Activated T-helper 1 cell treated with anti-CD3 and anti-CD28 coated beads, Interleukin-12 subunit alpha, Interleukin-12 subunit beta, Interleukin-2, Interleukin-4 antibody, amounts not matched to agents 30 ng/mL and 10 ng/mL and 1 ng/mL, durations not matched to agents 14 hours and 24 hours and 36 hours (primary cell): ENCODE measurements at regions not wholly inside any gene's neighbourhood (a gene's known extent, or its start where the extent isn't known, plus 50 kb on each side); places are given as distances from the start of the nearest gene placed in this dataset.

Experiments used
- DNase-seq: peaks from one replicate; pipeline ENCODE4 v3.0.0; 2021; ENCODE audit warnings: low spot score
- H3K27ac Mint-ChIP-seq: one replicate; pipeline ENCODE4 v1.8.0; 2021; ENCODE audit warnings: mild to moderate bottlenecking, mixed read lengths
- H3K27me3 Mint-ChIP-seq: one replicate; pipeline ENCODE4 v1.8.0; 2022; ENCODE audit warnings: mild to moderate bottlenecking, moderate library complexity, mixed read lengths; ENCODE audit not compliant: insufficient read depth
- H3K36me3 Mint-ChIP-seq: one replicate; pipeline ENCODE4 v1.8.0; 2021; ENCODE audit warnings: low read depth, mixed read lengths
- H3K4me1 Mint-ChIP-seq: one replicate; pipeline ENCODE4 v1.8.0; 2021; ENCODE audit warnings: low read depth, mixed read lengths
- H3K4me3 Mint-ChIP-seq: one replicate; pipeline ENCODE4 v1.8.0; 2021; ENCODE audit warnings: mild to moderate bottlenecking, moderate library complexity, mixed read lengths
- H3K9me3 Mint-ChIP-seq: one replicate; pipeline ENCODE4 v1.8.0; 2021; ENCODE audit warnings: mixed read lengths
- intact Hi-C: fragments of 100-400 bp; cut with micrococcal nuclease; formaldehyde crosslinking; loops from one replicate; pipeline ENCODE4 v1.15.1; 2024

- Mint-ChIP-seq H3K36me3 (no peaks in the 10 kb centered on the region), H3K9me3 (no peaks in the 10 kb centered on the region), H3K4me1 (no peaks in the 10 kb centered on the region), H3K27me3 (peaks cover 2% of the 10 kb centered on the region), H3K27ac (no peak overlapping the region), H3K4me3 (no peak overlapping the region)
- intact Hi-C loops, result no loop called here
- no peak for DNase-seq
Observed at GRCh38 chr2:204289066-204289465, 256.2 kb upstream of the PARD3B start.

- Mint-ChIP-seq H3K9me3 (no peaks in the 10 kb centered on the region), H3K27me3 (peaks cover 6% of the 10 kb centered on the region), H3K4me3 (no peak overlapping the region), H3K27ac (no peak overlapping the region), H3K4me1 (no peaks in the 10 kb centered on the region), H3K36me3 (no peaks in the 10 kb centered on the region)
- intact Hi-C loops, result no loop called here
- DNase-seq, result no peak
Observed at GRCh38 chr2:204292439-204292838, 252.8 kb upstream of the PARD3B start.

DNA sequence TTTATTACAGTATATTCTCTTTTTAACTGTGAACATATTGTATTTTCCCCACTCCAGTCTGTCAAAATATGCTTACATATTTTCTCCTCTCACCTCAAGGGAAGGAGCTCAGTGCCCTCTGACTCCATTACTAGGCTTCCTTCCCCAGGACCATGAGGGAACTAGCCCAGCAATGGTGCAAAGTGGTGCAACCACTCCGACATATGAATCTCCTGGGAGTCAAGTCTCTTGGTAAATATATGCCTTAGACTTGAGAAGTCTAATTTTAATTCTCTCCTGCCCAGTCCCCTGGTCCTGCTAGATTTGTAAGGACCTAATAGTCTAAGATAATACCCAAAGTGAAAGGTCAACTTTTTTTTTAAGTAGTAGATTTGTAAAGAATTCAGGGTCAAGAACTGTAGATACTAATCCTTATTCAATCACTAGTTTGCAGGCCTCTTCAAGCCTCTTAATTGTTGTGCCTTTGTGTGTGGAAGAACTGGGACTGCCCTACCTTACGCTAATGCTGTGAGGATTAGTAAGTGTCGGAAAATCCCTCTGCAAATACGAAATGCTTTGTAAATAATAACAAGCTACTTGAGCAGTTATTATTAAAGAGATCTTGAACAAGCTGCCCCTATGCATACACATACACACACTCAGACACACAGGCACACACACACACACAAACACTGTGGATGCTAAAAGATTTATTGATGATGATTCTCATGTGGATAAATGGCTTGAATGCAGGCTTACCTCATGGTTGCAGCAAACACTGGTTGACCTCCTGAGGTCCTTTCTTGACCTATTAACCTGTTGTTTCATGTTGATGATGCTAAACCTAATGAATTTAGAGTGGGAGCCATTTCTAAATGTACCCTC, 251.2 kb upstream of the PARD3B start:
- Mint-ChIP-seq H3K36me3 (no peaks in the 10 kb centered on the region), H3K9me3 (no peaks in the 10 kb centered on the region), H3K27ac (no peak overlapping the region), H3K4me1 (no peaks in the 10 kb centered on the region), H3K4me3 (no peak overlapping the region), H3K27me3 (peaks cover 6% of the 10 kb centered on the region)
- DNase-seq, result no peak
- intact Hi-C loops, result no loop called here

GRCh38 chr2:204298404-204298803, 246.9 kb upstream of the PARD3B start:
- Mint-ChIP-seq H3K36me3 (no peaks in the 10 kb centered on the region), H3K4me3 (no peak overlapping the region), H3K27me3 (peaks cover 8% of the 10 kb centered on the region), H3K4me1 (no peaks in the 10 kb centered on the region), H3K9me3 (no peaks in the 10 kb centered on the region), H3K27ac (no peak overlapping the region)
- intact Hi-C loops, result no loop called here
- no peak for DNase-seq

GRCh38 chr2:204299766-204300165, 245.5 kb upstream of the PARD3B start:
- H3K9me3 Mint-ChIP-seq, result no peaks in the 10 kb centered on the region
- H3K27ac Mint-ChIP-seq, result no peak overlapping the region
- no peak overlapping the region for H3K4me3 Mint-ChIP-seq
- intact Hi-C loops, result no loop called here
- DNase-seq, result no peak
- H3K4me1 Mint-ChIP-seq, result no peaks in the 10 kb centered on the region
- H3K36me3 Mint-ChIP-seq, result no peaks in the 10 kb centered on the region
- peaks cover 7% of the 10 kb centered on the region for H3K27me3 Mint-ChIP-seq

DNA sequence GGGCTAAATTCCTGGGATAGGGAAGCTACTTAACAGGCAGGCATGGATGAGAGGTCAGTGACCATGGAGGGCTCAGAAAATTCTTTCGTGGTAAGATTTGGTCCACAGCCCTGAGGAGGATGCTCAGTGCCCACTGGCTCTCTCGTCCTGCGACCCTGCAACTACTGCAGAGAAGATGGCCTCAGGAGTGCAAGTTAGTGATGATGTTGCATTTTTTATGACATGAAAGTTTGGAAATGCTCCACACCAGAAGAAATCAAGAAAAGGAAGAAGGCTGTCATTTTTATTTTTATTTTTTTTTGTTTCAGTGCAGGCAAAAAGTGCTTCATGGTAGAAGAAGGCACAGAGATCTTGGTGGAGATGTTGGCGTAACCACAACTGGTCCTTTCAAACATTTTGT, 238.6 kb upstream of the PARD3B start:
- Mint-ChIP-seq H3K36me3 (no peaks in the 10 kb centered on the region), H3K9me3 (no peaks in the 10 kb centered on the region), H3K4me1 (no peaks in the 10 kb centered on the region), H3K27ac (no peak overlapping the region), H3K4me3 (no peak overlapping the region), H3K27me3 (peaks cover 25% of the 10 kb centered on the region)
- no peak for DNase-seq
- intact Hi-C loops, result no loop called here

GRCh38 chr2:204312105-204312504, 233.2 kb upstream of the PARD3B start:
- Mint-ChIP-seq H3K9me3 (no peaks in the 10 kb centered on the region), H3K36me3 (no peaks in the 10 kb centered on the region), H3K4me3 (no peak overlapping the region), H3K27me3 (peaks cover 23% of the 10 kb centered on the region), H3K4me1 (peaks cover 7% of the 10 kb centered on the region), H3K27ac (no peak overlapping the region)
- intact Hi-C loops, result no loop called here
- DNase-seq, result no peak

- Mint-ChIP-seq H3K4me3 (no peak overlapping the region), H3K36me3 (no peaks in the 10 kb centered on the region), H3K27ac (no peak overlapping the region), H3K4me1 (peaks cover 7% of the 10 kb centered on the region), H3K9me3 (no peaks in the 10 kb centered on the region), H3K27me3 (peaks cover 24% of the 10 kb centered on the region)
- DNase-seq, result no peak
- intact Hi-C loops, result no loop called here
Observed at GRCh38 chr2:204313256-204313655, 232.0 kb upstream of the PARD3B start.

- no peaks in the 10 kb centered on the region for H3K9me3 Mint-ChIP-seq
- intact Hi-C loops, result no loop called here
- H3K4me3 Mint-ChIP-seq, result no peak overlapping the region
- H3K27me3 Mint-ChIP-seq, result peaks cover 21% of the 10 kb centered on the region
- H3K36me3 Mint-ChIP-seq, result no peaks in the 10 kb centered on the region
- peaks cover 7% of the 10 kb centered on the region for H3K4me1 Mint-ChIP-seq
- DNase-seq, result no peak
- H3K27ac Mint-ChIP-seq, result no peak overlapping the region
Observed at GRCh38 chr2:204315236-204315662, 230.0 kb upstream of the PARD3B start.

GRCh38 chr2:204317640-204318039, 227.6 kb upstream of the PARD3B start:
- Mint-ChIP-seq H3K27me3 (peaks cover 22% of the 10 kb centered on the region), H3K27ac (no peak overlapping the region), H3K9me3 (no peaks in the 10 kb centered on the region), H3K4me1 (peaks cover 12% of the 10 kb centered on the region), H3K4me3 (no peak overlapping the region), H3K36me3 (no peaks in the 10 kb centered on the region)
- DNase-seq, result no peak
- intact Hi-C loops, result no loop called here

- no peak for DNase-seq
- peaks cover 27% of the 10 kb centered on the region for H3K27me3 Mint-ChIP-seq
- no peak overlapping the region for H3K27ac Mint-ChIP-seq
- H3K9me3 Mint-ChIP-seq, result no peaks in the 10 kb centered on the region
- no peaks in the 10 kb centered on the region for H3K36me3 Mint-ChIP-seq
- intact Hi-C loops, result loop anchor here (10.0 kb wide), 2 partner anchors 246 to 544 kb away; no protein-coding TSS in a partner anchor
- peaks cover 5% of the 10 kb centered on the region for H3K4me1 Mint-ChIP-seq
- no peak overlapping the region for H3K4me3 Mint-ChIP-seq
Observed at GRCh38 chr2:204321027-204321800, 224.1 kb upstream of the PARD3B start.

DNA sequence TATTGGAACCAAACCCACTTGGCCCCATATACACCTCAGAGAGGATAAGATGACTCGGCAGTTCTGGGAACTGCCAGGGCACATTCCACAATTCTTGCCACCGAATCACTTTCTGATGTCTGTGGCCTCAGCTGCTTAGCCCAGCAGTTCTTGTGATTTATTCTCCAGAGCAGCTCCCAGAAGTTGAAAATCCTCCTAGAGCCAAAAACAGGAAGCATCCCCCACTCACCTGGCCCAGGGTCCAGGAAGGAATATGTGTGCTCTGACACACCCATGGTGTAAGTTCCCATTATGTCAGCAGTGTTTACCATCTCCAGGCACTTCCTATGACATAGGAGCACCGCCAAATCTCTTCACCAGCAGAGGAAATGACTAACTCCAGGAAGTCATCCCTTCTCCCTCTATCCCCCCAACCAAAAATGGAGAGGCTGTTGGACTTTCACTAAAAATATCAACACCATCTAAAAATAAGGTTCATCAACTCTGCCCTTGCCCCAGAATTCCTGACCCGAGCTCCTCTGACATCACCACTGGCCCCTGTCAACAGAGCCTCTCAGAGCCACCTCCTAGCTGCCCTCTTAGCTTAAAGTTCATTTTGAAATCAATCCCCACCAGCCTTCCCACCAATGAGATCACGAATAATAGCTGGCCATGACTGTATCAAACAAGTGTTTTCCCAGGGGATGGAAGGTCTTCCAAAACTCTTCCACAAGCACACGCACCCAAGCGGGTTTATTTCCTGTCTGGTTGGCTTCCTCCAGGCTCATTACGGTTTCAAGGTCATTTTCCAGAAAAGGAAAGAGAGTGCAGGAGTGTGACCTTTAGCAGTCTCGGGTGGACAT, 223.1 kb upstream of the PARD3B start:
- intact Hi-C loops, result loop anchor here (10.0 kb wide), 2 partner anchors 247 to 543 kb away; no protein-coding TSS in a partner anchor
- H3K36me3 Mint-ChIP-seq, result no peaks in the 10 kb centered on the region
- no peak for DNase-seq
- H3K4me1 Mint-ChIP-seq, result peaks cover 5% of the 10 kb centered on the region
- no peak overlapping the region for H3K27ac Mint-ChIP-seq
- H3K27me3 Mint-ChIP-seq, result peaks cover 25% of the 10 kb centered on the region
- no peaks in the 10 kb centered on the region for H3K9me3 Mint-ChIP-seq
- H3K4me3 Mint-ChIP-seq, result no peak overlapping the region
